H1 (cell line): ENCODE measurements at regions not wholly inside any gene's neighbourhood (a gene's known extent, or its start where the extent isn't known, plus 50 kb on each side); places are given as distances from the start of the nearest gene placed in this dataset.

Source experiments
- CTCF ChIA-PET: fragments of 300-600 bp; sonication (Branson Sonifier 250); formaldehyde crosslinking; loops from one replicate; lab custom pipeline; 2021; ENCODE audit not compliant: partially characterized antibody; lab: Charles Lee
- POLR2A ChIA-PET: fragments of 300-600 bp; sonication (Branson Sonifier 250); formaldehyde crosslinking; loops from one replicate; lab custom pipeline; 2021; ENCODE audit warnings: inconsistent platforms; ENCODE audit not compliant: partially characterized antibody; lab: Charles Lee
- DNase-seq, 2 experiments: peaks; one replicate each; pipeline versions ENCODE4 v3.0.0 to v3.0.0-alpha.2; 2010 to 2022; ENCODE audit warnings: low spot score in 2 of 2, low read depth in 1 of 2, mixed read lengths in 1 of 2
- FAIRE-seq: peaks from 2 replicates; lab custom pipeline; 2011; peaks lifted over from hg19 to GRCh38; lab: Jason Lieb, UNC
- H2AFZ ChIP-seq: 2 replicates; pipeline ENCODE4 v1.8.1; 2012; ENCODE audit warnings: low read length, inconsistent platforms
- H2AK5ac ChIP-seq: 2 replicates; pipeline ENCODE4 v1.6.1; 2013; ENCODE audit warnings: low read depth, low read length
- H2BK120ac ChIP-seq: replicated peaks from 2 replicates; pipeline ENCODE3; 2013; ENCODE audit warnings: low read depth, low read length, inconsistent platforms
- H2BK12ac ChIP-seq: 2 replicates; pipeline ENCODE4 v1.6.1; 2013; ENCODE audit warnings: low read depth, low read length
- H2BK15ac ChIP-seq: 2 replicates; pipeline ENCODE4 v1.6.1; 2013; ENCODE audit warnings: low read length
- H2BK20ac ChIP-seq: 2 replicates; pipeline ENCODE4 v1.6.1; 2013; ENCODE audit warnings: low read length
- H2BK5ac ChIP-seq: 2 replicates; pipeline ENCODE4 v1.6.1; 2013; ENCODE audit warnings: low read depth, low read length
- H3K14ac ChIP-seq: 2 replicates; pipeline ENCODE4 v1.6.1; 2013; ENCODE audit warnings: inconsistent platforms; ENCODE audit not compliant: insufficient read length
- H3K18ac ChIP-seq: 2 replicates; pipeline ENCODE4 v1.6.1; 2013; ENCODE audit warnings: low read length; ENCODE audit errors: extremely low read depth
- H3K23ac ChIP-seq: 2 replicates; pipeline ENCODE4 v1.6.1; 2013; ENCODE audit warnings: inconsistent platforms; ENCODE audit not compliant: insufficient read length
- H3K23me2 ChIP-seq: 2 replicates; pipeline ENCODE4 v1.6.1; 2013; ENCODE audit warnings: low read depth, low read length
- H3K27ac ChIP-seq: 2 replicates; pipeline ENCODE4 v1.6.1; 2011; ENCODE audit warnings: low read depth, low read length, inconsistent platforms
- H3K27me3 ChIP-seq, 4 experiments: replicated peaks in 1 of 4; 1 replicate in 1 of 4; 2 replicates in 3 of 4; pipeline versions ENCODE4 v1.6.1 to v1.8.1; 2011 to 2013; ENCODE audit warnings: low read length in 3 of 4, mild to moderate bottlenecking in 3 of 4, inconsistent platforms in 2 of 4, mixed read lengths in 2 of 4, moderate library complexity in 1 of 4; ENCODE audit not compliant: control insufficient read depth in 3 of 4, insufficient read depth in 3 of 4; ENCODE audit errors: extremely low read depth in 1 of 4
- H3K36me3 ChIP-seq, 4 experiments: 2 replicates each; pipeline versions ENCODE4 v1.6.1 to v1.8.1; 2011 to 2013; ENCODE audit warnings: mild to moderate bottlenecking in 4 of 4, low read length in 3 of 4, moderate library complexity in 2 of 4, control low read depth in 1 of 4, inconsistent platforms in 1 of 4; ENCODE audit not compliant: insufficient read depth in 4 of 4, control insufficient read depth in 2 of 4
- H3K4ac ChIP-seq: replicated peaks from 2 replicates; pipeline ENCODE3; 2013; ENCODE audit warnings: low read length, low read depth, mixed read lengths, inconsistent platforms; ENCODE audit not compliant: insufficient read length
- H3K4me1 ChIP-seq, 4 experiments: replicated peaks in 1 of 4; 1 replicate in 1 of 4; 2 replicates in 3 of 4; pipeline versions ENCODE4 v1.6.1 to v1.8.1; 2011 to 2013; ENCODE audit warnings: low read length in 3 of 4, inconsistent platforms in 2 of 4, mixed read lengths in 1 of 4; ENCODE audit not compliant: insufficient read depth in 4 of 4, control insufficient read depth in 3 of 4
- H3K4me2 ChIP-seq, 2 experiments: 2 replicates each; pipeline versions ENCODE4 v1.6.1 to v1.8.1; 2011 to 2013; ENCODE audit warnings: low read depth in 2 of 2, low read length in 2 of 2, control low read depth in 1 of 2, inconsistent platforms in 1 of 2, mild to moderate bottlenecking in 1 of 2; ENCODE audit not compliant: insufficient read depth in 1 of 2
- H3K4me3 ChIP-seq, 4 experiments: fragments of 200-600, 300-600 bp in 1 of 4; sonication (generic), shearing (Covaris generic), sonication (Bioruptor Twin) in 1 of 4; 2 replicates each; pipeline versions ENCODE4 v1.5.1 to v1.8.1; 2011 to 2016; ENCODE audit warnings: low read length in 4 of 4, low read depth in 3 of 4, control low read depth in 2 of 4, inconsistent platforms in 2 of 4, mild to moderate bottlenecking in 2 of 4, mixed read lengths in 1 of 4, moderate library complexity in 1 of 4; ENCODE audit not compliant: insufficient read depth in 2 of 4; ENCODE audit errors: extremely low read depth in 1 of 4
- H3K56ac ChIP-seq: replicated peaks from 2 replicates; pipeline ENCODE3; 2013; ENCODE audit warnings: low read depth, mild to moderate bottlenecking, mixed read lengths, low read length, inconsistent platforms; ENCODE audit not compliant: insufficient read length
- H3K79me1 ChIP-seq: 2 replicates; pipeline ENCODE4 v1.6.1; 2013; ENCODE audit warnings: low read depth, low read length, control low read depth
- H3K79me2 ChIP-seq, 2 experiments: 2 replicates each; pipeline versions ENCODE4 v1.6.1 to v1.8.1; 2012 to 2013; ENCODE audit warnings: low read length in 2 of 2, mild to moderate bottlenecking in 2 of 2, inconsistent platforms in 1 of 2; ENCODE audit not compliant: insufficient read depth in 2 of 2, control insufficient read depth in 1 of 2
- H3K9ac ChIP-seq, 4 experiments: replicated peaks in 1 of 4; 1 replicate in 1 of 4; 2 replicates in 3 of 4; pipeline versions ENCODE4 v1.6.1 to v1.8.1; 2011 to 2013; ENCODE audit warnings: low read depth in 3 of 4, low read length in 3 of 4, control low read depth in 2 of 4, mild to moderate bottlenecking in 2 of 4, moderate library complexity in 2 of 4, inconsistent platforms in 1 of 4; ENCODE audit errors: extremely low read depth in 1 of 4
- H3K9me3 ChIP-seq, 2 experiments: 2 replicates each; pipeline versions ENCODE4 v1.6.1 to v1.8.1; 2012 to 2013; ENCODE audit warnings: mild to moderate bottlenecking in 2 of 2, moderate library complexity in 2 of 2, control low read depth in 1 of 2, inconsistent platforms in 1 of 2, low read depth in 1 of 2, low read length in 1 of 2, mixed read lengths in 1 of 2; ENCODE audit not compliant: insufficient read depth in 2 of 2
- H4K20me1 ChIP-seq, 2 experiments: replicated peaks in 1 of 2; 2 replicates each; pipeline versions ENCODE3 to v1.8.1; 2011 to 2013; ENCODE audit warnings: inconsistent platforms in 2 of 2, low read length in 2 of 2, mild to moderate bottlenecking in 1 of 2; ENCODE audit not compliant: insufficient read depth in 2 of 2, control insufficient read depth in 1 of 2
- H4K5ac ChIP-seq: 2 replicates; pipeline ENCODE4 v1.6.1; 2013; ENCODE audit warnings: low read length, low read depth, mixed read lengths, inconsistent platforms; ENCODE audit not compliant: insufficient read length
- H4K8ac ChIP-seq: 2 replicates; pipeline ENCODE4 v1.8.0; 2013; ENCODE audit warnings: mild to moderate bottlenecking, moderate library complexity, low read length, inconsistent platforms; ENCODE audit not compliant: insufficient read depth; ENCODE audit errors: extremely low read depth
- H4K91ac ChIP-seq: replicated peaks from 2 replicates; pipeline ENCODE3; 2013; ENCODE audit warnings: low read length, mixed read lengths, inconsistent platforms; ENCODE audit not compliant: insufficient read length
- EP300 ChIP-seq, 2 experiments: IDR thresholded peaks; 1 replicate in 1 of 2; 2 replicates in 1 of 2; pipeline ENCODE4 v1.6.1; 2011 to 2012; ENCODE audit warnings: low read depth in 2 of 2, low read length in 2 of 2, mild to moderate bottlenecking in 2 of 2, borderline replicate concordance in 1 of 2, inconsistent platforms in 1 of 2, moderate library complexity in 1 of 2
- SP2 ChIP-seq: IDR thresholded peaks from 2 replicates; pipeline ENCODE4 v1.6.1; 2012; ENCODE audit warnings: mild to moderate bottlenecking, low read length, inconsistent platforms
- WGBS, 2 experiments: shearing (Covaris generic) in 1 of 2; methylation state at CpG; one replicate each; pipeline versions ENCODE4 v1.1.6 to v1.1.7; 2013 to 2015; ENCODE audit warnings: low lambda C conversion rate in 2 of 2, mixed read lengths in 2 of 2, inconsistent platforms in 1 of 2, low coverage in 1 of 2, missing lambda C conversion rate in 1 of 2; ENCODE audit not compliant: insufficient replicate concordance in 2 of 2, insufficient coverage in 1 of 2, insufficient read length in 1 of 2; ENCODE audit errors: extremely low coverage in 1 of 2, missing lambda C conversion rate in 1 of 2; 5-methylcytosine and 5-hydroxymethylcytosine counted together

DNA sequence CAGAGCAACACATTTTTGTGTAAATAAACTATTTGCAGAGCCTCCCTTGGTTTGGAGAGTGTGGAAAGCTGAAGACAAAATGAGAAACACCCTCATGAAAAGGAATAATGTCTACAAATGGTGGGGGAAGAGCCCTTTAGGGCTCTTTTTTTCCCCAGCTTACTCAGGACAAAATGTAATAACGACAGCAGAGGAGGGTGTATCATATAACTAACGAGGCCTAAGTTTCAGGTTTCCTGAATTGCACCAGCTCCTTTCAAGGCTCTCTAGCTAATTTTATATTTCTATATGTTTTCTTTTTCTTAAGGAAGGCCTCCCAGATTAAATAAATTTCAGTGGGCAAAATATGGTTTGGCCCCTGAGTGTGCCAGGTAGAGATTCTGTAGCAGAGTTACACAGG lies 116.3 kb downstream of the FEM1C start:
- H3K9me3 ChIP-seq, result no peaks in the 10 kb centered on the region
- no peak overlapping the region for H2AK5ac ChIP-seq
- H2BK15ac ChIP-seq, result no peak overlapping the region
- H3K23ac ChIP-seq, result no peak overlapping the region
- no peak for FAIRE-seq
- H3K36me3 ChIP-seq, result no peaks in the 10 kb centered on the region
- H4K8ac ChIP-seq, result no peak overlapping the region
- H3K9ac ChIP-seq, result no peak overlapping the region
- H3K4me2 ChIP-seq, result no peak overlapping the region
- H3K27me3 ChIP-seq, result no peaks in the 10 kb centered on the region
- no peak overlapping the region for H2BK12ac ChIP-seq
- H2BK5ac ChIP-seq, result no peak overlapping the region
- CTCF ChIA-PET, result interaction anchor here (0.8 to 1.6 kb wide), 2 partner anchors 14 to 330 kb away, joined by 3 read pairs; no protein-coding TSS in a partner anchor
- no peak overlapping the region for H2BK120ac ChIP-seq
- no peak overlapping the region for H3K4me3 ChIP-seq
- no peaks in the 10 kb centered on the region for H3K79me1 ChIP-seq
- 85% methylated on average over 2 of the region's 2 CpGs; no CpG with 5 or more reads in 1 of the 2 experiments for WGBS, 2 experiments
- no peak overlapping the region for H4K91ac ChIP-seq
- DNase-seq, result no peak
- no peak overlapping the region for H3K56ac ChIP-seq
- H3K14ac ChIP-seq, result no peak overlapping the region
- H3K4ac ChIP-seq, result no peak overlapping the region
- H4K20me1 ChIP-seq, result no peaks in the 10 kb centered on the region
- no peak overlapping the region for H2BK20ac ChIP-seq
- H4K5ac ChIP-seq, result no peak overlapping the region
- peaks cover 0 to 6% (median 0%) of the 10 kb centered on the region in 4 experiments; a peak in 1 of 7 replicates for H3K4me1 ChIP-seq
- no peak overlapping the region for H3K27ac ChIP-seq
- H3K23me2 ChIP-seq, result no peaks in the 10 kb centered on the region
- H3K18ac ChIP-seq, result no peak overlapping the region
- H2AFZ ChIP-seq, result no peak overlapping the region
- H3K79me2 ChIP-seq, result no peaks in the 10 kb centered on the region
- POLR2A ChIA-PET, result no interaction called here
- TF ChIP-seq EP300 (IDR thresholded peaks at IDR 0.05; ENCODE audit: borderline replicate concordance in 1 of 2, low read depth in 2 of 2, low read length in 2 of 2) (no peak), SP2 (no peak)
